Neutrophil (primary cell): ENCODE measurements at regions not wholly inside any gene's neighbourhood (a gene's known extent, or its start where the extent isn't known, plus 50 kb on each side); places are given as distances from the start of the nearest gene placed in this dataset.

Source experiments
- H3K27ac ChIP-seq: fragments of 200-600 bp; sonication (generic); 2 replicates; pipeline ENCODE4 v1.5.1; 2016; ENCODE audit warnings: mild to moderate bottlenecking, moderate library complexity
- H3K27me3 ChIP-seq: fragments of 200-600 bp; sonication (generic); 2 replicates; pipeline ENCODE4 v1.6.0; 2016; ENCODE audit warnings: mild to moderate bottlenecking
- H3K36me3 ChIP-seq: fragments of 200-600 bp; sonication (generic); 2 replicates; pipeline ENCODE4 v1.5.1; 2017
- H3K4me1 ChIP-seq, 2 experiments: fragments of 200-600 bp in 1 of 2; sonication (generic) in 1 of 2; 1 replicate in 1 of 2; 2 replicates in 1 of 2; pipeline versions ENCODE4 v1.5.1 to v1.6.1; 2013 to 2016; ENCODE audit warnings: low read depth in 1 of 2, low read length in 1 of 2, mild to moderate bottlenecking in 1 of 2, moderate library complexity in 1 of 2; ENCODE audit not compliant: control insufficient read depth in 1 of 2, insufficient read depth in 1 of 2
- H3K4me3 ChIP-seq, 2 experiments: fragments of 200-600 bp in 1 of 2; sonication (generic) in 1 of 2; 1 replicate in 1 of 2; 2 replicates in 1 of 2; pipeline ENCODE4 v1.5.1; 2013 to 2016; ENCODE audit warnings: low read depth in 1 of 2, low read length in 1 of 2, mild to moderate bottlenecking in 1 of 2, moderate library complexity in 1 of 2
- H3K9me3 ChIP-seq: fragments of 200-600 bp; sonication (generic); 2 replicates; pipeline ENCODE4 v1.5.1; 2016
- TF ChIP-seq, protein P1 (sequence below): fragments of 200-600 bp; sonication (generic); IDR thresholded peaks from 2 replicates; pipeline ENCODE4 v1.5.1; 2016; ENCODE audit warnings: antibody characterized with exemption

- no peaks in the 10 kb centered on the region for H3K36me3 ChIP-seq
- H3K9me3 ChIP-seq: no peaks in the 10 kb centered on the region
- no peak overlapping the region for H3K27ac ChIP-seq
- no peak overlapping the region for H3K4me3 ChIP-seq
- no peaks in the 10 kb centered on the region for H3K27me3 ChIP-seq
- TF ChIP-seq, protein P1, sequence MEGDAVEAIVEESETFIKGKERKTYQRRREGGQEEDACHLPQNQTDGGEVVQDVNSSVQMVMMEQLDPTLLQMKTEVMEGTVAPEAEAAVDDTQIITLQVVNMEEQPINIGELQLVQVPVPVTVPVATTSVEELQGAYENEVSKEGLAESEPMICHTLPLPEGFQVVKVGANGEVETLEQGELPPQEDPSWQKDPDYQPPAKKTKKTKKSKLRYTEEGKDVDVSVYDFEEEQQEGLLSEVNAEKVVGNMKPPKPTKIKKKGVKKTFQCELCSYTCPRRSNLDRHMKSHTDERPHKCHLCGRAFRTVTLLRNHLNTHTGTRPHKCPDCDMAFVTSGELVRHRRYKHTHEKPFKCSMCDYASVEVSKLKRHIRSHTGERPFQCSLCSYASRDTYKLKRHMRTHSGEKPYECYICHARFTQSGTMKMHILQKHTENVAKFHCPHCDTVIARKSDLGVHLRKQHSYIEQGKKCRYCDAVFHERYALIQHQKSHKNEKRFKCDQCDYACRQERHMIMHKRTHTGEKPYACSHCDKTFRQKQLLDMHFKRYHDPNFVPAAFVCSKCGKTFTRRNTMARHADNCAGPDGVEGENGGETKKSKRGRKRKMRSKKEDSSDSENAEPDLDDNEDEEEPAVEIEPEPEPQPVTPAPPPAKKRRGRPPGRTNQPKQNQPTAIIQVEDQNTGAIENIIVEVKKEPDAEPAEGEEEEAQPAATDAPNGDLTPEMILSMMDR: no peak
- H3K4me1 ChIP-seq: no peaks in the 10 kb centered on the region
Measured at GRCh38 chr6:50102676-50103075, 52.9 kb upstream of the DEFB112 start.

- TF ChIP-seq, protein P1: no peak
Measured at GRCh38 chr6:50110587-50110986, 60.9 kb upstream of the DEFB112 start.

GRCh38 chr6:50112981-50113857 lies 63.5 kb upstream of the DEFB112 start:
- no peaks in the 10 kb centered on the region for H3K4me1 ChIP-seq
- H3K4me3 ChIP-seq: no peak overlapping the region
- TF ChIP-seq, protein P1: no peak
- H3K27me3 ChIP-seq: no peaks in the 10 kb centered on the region
- no peaks in the 10 kb centered on the region for H3K9me3 ChIP-seq
- H3K36me3 ChIP-seq: no peaks in the 10 kb centered on the region
- no peak overlapping the region for H3K27ac ChIP-seq

More at GRCh38 chr6:50110587-50110986, 60.9 kb upstream of the DEFB112 start:
- H3K27ac ChIP-seq: no peak overlapping the region
- no peaks in the 10 kb centered on the region for H3K36me3 ChIP-seq
- H3K4me1 ChIP-seq: no peaks in the 10 kb centered on the region
- no peak overlapping the region for H3K4me3 ChIP-seq
- H3K9me3 ChIP-seq: no peaks in the 10 kb centered on the region
- no peaks in the 10 kb centered on the region for H3K27me3 ChIP-seq

DNA sequence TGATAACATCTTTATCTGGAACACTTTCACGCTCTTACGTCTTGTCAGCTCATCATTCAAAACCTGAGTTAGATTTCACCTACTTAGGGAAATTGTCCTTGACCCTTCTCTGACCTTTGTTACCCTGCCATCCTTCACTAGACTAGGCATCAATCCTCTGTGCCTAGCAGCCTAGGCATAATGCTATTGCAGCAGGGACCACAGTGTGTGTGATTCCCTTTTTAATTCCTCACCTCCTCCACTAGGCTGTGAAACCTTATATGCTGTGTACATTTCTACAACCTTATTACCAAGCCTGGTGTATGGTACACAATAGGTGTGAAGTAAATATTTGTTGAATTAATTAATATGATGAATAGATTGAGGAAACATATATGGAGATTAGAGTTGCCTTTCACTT lies 66.7 kb upstream of the DEFB112 start:
- TF ChIP-seq, protein P1: no peak
- no peaks in the 10 kb centered on the region for H3K9me3 ChIP-seq
- no peak overlapping the region for H3K27ac ChIP-seq
- H3K36me3 ChIP-seq: no peaks in the 10 kb centered on the region
- H3K4me3 ChIP-seq: no peak overlapping the region
- no peaks in the 10 kb centered on the region for H3K4me1 ChIP-seq
- H3K27me3 ChIP-seq: no peaks in the 10 kb centered on the region

DNA sequence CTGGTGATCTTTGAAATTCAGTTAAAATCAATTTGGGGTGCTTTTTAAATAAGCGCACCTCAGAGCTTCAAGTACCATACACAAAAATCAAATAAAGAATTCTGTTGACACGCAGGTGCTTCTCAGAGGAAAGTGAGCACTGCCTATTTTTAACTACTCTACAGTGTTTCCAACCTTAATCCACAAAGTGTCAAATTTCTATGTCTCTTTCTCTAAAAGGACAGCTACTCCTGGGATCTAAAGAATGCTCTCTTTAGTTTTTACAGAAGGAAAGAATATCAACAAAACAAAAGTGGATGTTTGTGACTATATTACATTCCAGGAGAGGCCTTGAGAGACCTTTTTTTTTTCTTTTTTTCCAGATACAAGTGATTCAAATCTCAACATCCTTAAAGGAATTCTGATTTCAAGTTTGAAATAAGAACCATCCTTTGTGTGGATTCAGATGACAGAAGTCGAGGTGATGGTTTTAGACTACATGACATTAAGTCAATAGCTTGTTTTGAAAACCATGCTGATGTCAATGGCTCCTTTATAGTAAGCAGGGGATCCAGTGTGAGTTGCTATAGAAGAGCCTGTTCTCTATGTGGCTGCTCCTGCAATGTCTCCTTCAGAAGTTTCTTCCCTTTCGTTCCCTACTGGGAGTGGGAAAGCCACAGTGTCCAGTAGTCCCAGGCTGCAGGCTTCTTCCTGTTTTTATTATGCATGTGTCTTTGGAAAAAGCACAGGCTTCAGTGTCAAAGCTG lies 67.2 kb upstream of the DEFB112 start:
- H3K4me3 ChIP-seq: no peak overlapping the region
- TF ChIP-seq, protein P1: no peak
- H3K4me1 ChIP-seq: no peaks in the 10 kb centered on the region
- no peaks in the 10 kb centered on the region for H3K36me3 ChIP-seq
- H3K9me3 ChIP-seq: no peaks in the 10 kb centered on the region
- no peaks in the 10 kb centered on the region for H3K27me3 ChIP-seq
- H3K27ac ChIP-seq: no peak overlapping the region
